Esophagus muscularis mucosa (tissue), 4 donors: ENCODE measurements at regions not wholly inside any gene's neighbourhood (a gene's known extent, or its start where the extent isn't known, plus 50 kb on each side); places are given as distances from the start of the nearest gene placed in this dataset.
"Not testable (repeated sequence)": the region's sequence is repeated elsewhere in the genome, so short reads cannot be mapped to it uniquely, and the experiment has no call there.

ENCODE experiments used
- EP300 ChIP-seq: sonication (generic); formaldehyde crosslinking; IDR thresholded peaks from one replicate; pipeline ENCODE4 v1.6.1; 2017; ENCODE audit warnings: antibody characterized with exemption
- POLR2A ChIP-seq: fragments of 450-650 bp; IDR thresholded peaks from one replicate; pipeline ENCODE4 v1.6.1; 2017; ENCODE audit warnings: antibody characterized with exemption, moderate library complexity, mild to moderate bottlenecking, low read depth
- POLR2AphosphoS5 ChIP-seq, 2 donors: sonication (generic); formaldehyde crosslinking; IDR thresholded peaks; one replicate each; pipeline ENCODE4 v1.6.1; 2017; ENCODE audit warnings: antibody characterized with exemption in 2 of 2
- TF ChIP-seq, protein P1 (sequence below), 3 experiments: fragments of 200-600 bp in 2 of 3; fragments of 450-650 bp in 1 of 3; sonication (generic) in 2 of 3; IDR thresholded peaks; one replicate each; pipeline ENCODE4 v1.5.1; 2017 to 2019; ENCODE audit warnings: antibody characterized with exemption in 3 of 3, mild to moderate bottlenecking in 2 of 3, moderate library complexity in 1 of 3

GRCh38 chr2:113341870-113342253 is 63.1 kb upstream of the PAX8 start:
- TF ChIP-seq POLR2A; POLR2AphosphoS5 (IDR thresholded peaks at IDR 0.05); EP300: not testable (repeated sequence)
- TF ChIP-seq, protein P1, sequence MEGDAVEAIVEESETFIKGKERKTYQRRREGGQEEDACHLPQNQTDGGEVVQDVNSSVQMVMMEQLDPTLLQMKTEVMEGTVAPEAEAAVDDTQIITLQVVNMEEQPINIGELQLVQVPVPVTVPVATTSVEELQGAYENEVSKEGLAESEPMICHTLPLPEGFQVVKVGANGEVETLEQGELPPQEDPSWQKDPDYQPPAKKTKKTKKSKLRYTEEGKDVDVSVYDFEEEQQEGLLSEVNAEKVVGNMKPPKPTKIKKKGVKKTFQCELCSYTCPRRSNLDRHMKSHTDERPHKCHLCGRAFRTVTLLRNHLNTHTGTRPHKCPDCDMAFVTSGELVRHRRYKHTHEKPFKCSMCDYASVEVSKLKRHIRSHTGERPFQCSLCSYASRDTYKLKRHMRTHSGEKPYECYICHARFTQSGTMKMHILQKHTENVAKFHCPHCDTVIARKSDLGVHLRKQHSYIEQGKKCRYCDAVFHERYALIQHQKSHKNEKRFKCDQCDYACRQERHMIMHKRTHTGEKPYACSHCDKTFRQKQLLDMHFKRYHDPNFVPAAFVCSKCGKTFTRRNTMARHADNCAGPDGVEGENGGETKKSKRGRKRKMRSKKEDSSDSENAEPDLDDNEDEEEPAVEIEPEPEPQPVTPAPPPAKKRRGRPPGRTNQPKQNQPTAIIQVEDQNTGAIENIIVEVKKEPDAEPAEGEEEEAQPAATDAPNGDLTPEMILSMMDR (IDR thresholded peaks at IDR 0.05), result not testable (repeated sequence)
